Tibial nerve (tissue), 3 donors: ENCODE measurements at regions not wholly inside any gene's neighbourhood (a gene's known extent, or its start where the extent isn't known, plus 50 kb on each side); places are given as distances from the start of the nearest gene placed in this dataset.

Experiments used
- CTCF ChIP-seq, 5 experiments: fragments of 200-600 bp in 3 of 5; fragments of 450-650 bp in 2 of 5; sonication (generic) in 3 of 5; IDR thresholded peaks; one replicate each; pipeline ENCODE4 v1.5.1; 2016 to 2019; ENCODE audit warnings: antibody characterized with exemption in 5 of 5, mild to moderate bottlenecking in 3 of 5, moderate library complexity in 2 of 5
- POLR2A ChIP-seq, 2 donors: fragments of 450-650 bp; IDR thresholded peaks; one replicate each; pipeline ENCODE4 v1.6.1; 2017; ENCODE audit warnings: antibody characterized with exemption in 2 of 2, mild to moderate bottlenecking in 2 of 2, moderate library complexity in 2 of 2

- TF ChIP-seq CTCF (IDR thresholded peaks at IDR 0.05) = no peak
- no peak for TF ChIP-seq POLR2A (IDR thresholded peaks at IDR 0.05)
These were observed 707.4 kb upstream of the NRP1 start for GRCh38 chr10:34041871-34042270.
